CD14-positive monocyte (primary cell): ENCODE measurements at regions not wholly inside any gene's neighbourhood (a gene's known extent, or its start where the extent isn't known, plus 50 kb on each side); places are given as distances from the start of the nearest gene placed in this dataset.

Experiments
- DNase-seq, 3 donors: peaks; one replicate each; pipeline ENCODE4 v3.0.0-alpha.2; 2011 to 2022
- H2AFZ ChIP-seq: 2 replicates; pipeline ENCODE4 v1.6.0; 2012; ENCODE audit warnings: mild to moderate bottlenecking, low read depth, low read length, inconsistent platforms; ENCODE audit not compliant: insufficient read depth, poor library complexity, severe bottlenecking
- H3K27ac ChIP-seq, 2 donors: 1 replicate in 1 of 2; 2 replicates in 1 of 2; pipeline ENCODE4 v1.5.1; 2012 to 2013; ENCODE audit warnings: low read length in 2 of 2, control low read depth in 1 of 2, inconsistent platforms in 1 of 2, low read depth in 1 of 2, mild to moderate bottlenecking in 1 of 2
- H3K27me3 ChIP-seq, 2 donors: one replicate each; pipeline versions ENCODE4 v1.6.0 to v1.6.1; 2011 to 2013; ENCODE audit warnings: low read length in 2 of 2; ENCODE audit not compliant: control insufficient read depth in 2 of 2, insufficient read depth in 2 of 2
- H3K36me3 ChIP-seq, 2 donors: replicated peaks in 1 of 2; 1 replicate in 1 of 2; 2 replicates in 1 of 2; pipeline versions ENCODE4 v1.5.1 to v1.6.1; 2012 to 2013; ENCODE audit warnings: low read length in 2 of 2, control low read depth in 1 of 2, inconsistent platforms in 1 of 2, mild to moderate bottlenecking in 1 of 2; ENCODE audit not compliant: insufficient read depth in 2 of 2, control insufficient read depth in 1 of 2
- H3K4me1 ChIP-seq, 2 donors: 1 replicate in 1 of 2; 2 replicates in 1 of 2; pipeline versions ENCODE4 v1.5.1 to v1.6.1; 2012 to 2013; ENCODE audit warnings: low read length in 2 of 2, control low read depth in 1 of 2, inconsistent platforms in 1 of 2, mild to moderate bottlenecking in 1 of 2, moderate library complexity in 1 of 2; ENCODE audit not compliant: insufficient read depth in 2 of 2, control insufficient read depth in 1 of 2
- H3K4me2 ChIP-seq: replicated peaks from 2 replicates; pipeline ENCODE3; 2012; ENCODE audit warnings: low read length, moderate library complexity, mild to moderate bottlenecking; ENCODE audit not compliant: poor library complexity, severe bottlenecking; ENCODE audit errors: extremely low read depth
- H3K4me3 ChIP-seq, 3 experiments: fragments of 200-600 bp in 1 of 3; sonication (generic) in 1 of 3; replicated peaks in 1 of 3; 1 replicate in 2 of 3; 2 replicates in 1 of 3; pipeline ENCODE4 v1.5.1; 2011 to 2013; ENCODE audit warnings: low read length in 3 of 3, mild to moderate bottlenecking in 3 of 3, control low read depth in 2 of 3, low read depth in 2 of 3, inconsistent platforms in 1 of 3, moderate library complexity in 1 of 3
- H3K79me2 ChIP-seq: 2 replicates; pipeline ENCODE4 v1.6.0; 2012; ENCODE audit warnings: mild to moderate bottlenecking, control low read depth, inconsistent platforms, low read length, moderate library complexity; ENCODE audit not compliant: insufficient read depth
- H3K9ac ChIP-seq: 2 replicates; pipeline ENCODE4 v1.6.0; 2017; ENCODE audit warnings: low read length, mild to moderate bottlenecking; ENCODE audit not compliant: insufficient read depth, poor library complexity, severe bottlenecking
- H3K9me3 ChIP-seq, 2 donors: replicated peaks in 1 of 2; 1 replicate in 1 of 2; 2 replicates in 1 of 2; pipeline versions ENCODE4 v1.5.1 to v1.6.1; 2012 to 2013; ENCODE audit warnings: low read length in 2 of 2, control low read depth in 1 of 2; ENCODE audit not compliant: control insufficient read depth in 1 of 2, insufficient read depth in 1 of 2
- H4K20me1 ChIP-seq: 2 replicates; pipeline ENCODE4 v1.6.0; 2012; ENCODE audit warnings: mild to moderate bottlenecking, low read length, control low read depth, moderate library complexity; ENCODE audit not compliant: insufficient read depth
- H3K27ac Mint-ChIP-seq, 7 donors: one replicate each; pipeline ENCODE4 v1.8.0; 2020; ENCODE audit warnings: mild to moderate bottlenecking in 7 of 7, mixed read lengths in 7 of 7, moderate library complexity in 6 of 7, inconsistent platforms in 2 of 7
- H3K27me3 Mint-ChIP-seq, 3 donors: one replicate each; pipeline ENCODE4 v1.8.0; 2021 to 2022; ENCODE audit warnings: low read depth in 3 of 3, mild to moderate bottlenecking in 3 of 3, mixed read lengths in 3 of 3, moderate library complexity in 3 of 3, inconsistent platforms in 1 of 3
- H3K36me3 Mint-ChIP-seq, 2 donors: one replicate each; pipeline ENCODE4 v1.8.0; 2020; ENCODE audit warnings: mixed read lengths in 2 of 2, inconsistent platforms in 1 of 2, mild to moderate bottlenecking in 1 of 2
- H3K4me1 Mint-ChIP-seq: one replicate; pipeline ENCODE4 v1.8.0; 2020; ENCODE audit warnings: mild to moderate bottlenecking, mixed read lengths
- H3K4me3 Mint-ChIP-seq, 2 donors: one replicate each; pipeline ENCODE4 v1.8.0; 2020; ENCODE audit warnings: mild to moderate bottlenecking in 2 of 2, mixed read lengths in 2 of 2, moderate library complexity in 1 of 2
- H3K9me3 Mint-ChIP-seq, 7 donors: one replicate each; pipeline ENCODE4 v1.8.0; 2020 to 2022; ENCODE audit warnings: mixed read lengths in 7 of 7, mild to moderate bottlenecking in 6 of 7, moderate library complexity in 6 of 7, inconsistent platforms in 2 of 7
- CTCF ChIP-seq: fragments of 200-600 bp; IDR thresholded peaks from one replicate; pipeline ENCODE4 v1.8.0; 2022; ENCODE audit warnings: antibody characterized with exemption, mild to moderate bottlenecking
- WGBS: methylation state at CpG from one replicate; pipeline ENCODE4 v1.1.5; 2013; ENCODE audit warnings: missing lambda C conversion rate; ENCODE audit not compliant: insufficient coverage; 5-methylcytosine and 5-hydroxymethylcytosine counted together
- intact Hi-C, 2 donors: fragments of 100-400 bp; cut with micrococcal nuclease; formaldehyde crosslinking; loops; one replicate each; pipeline versions ENCODE4 v1.15.0 to v1.15.1; 2023

GRCh38 chr6:56381801-56382251 is 134.4 kb upstream of the COL21A1 start:
- H3K27ac ChIP-seq: no peak overlapping the region
- H3K27me3 Mint-ChIP-seq: peaks cover 1 to 2% (median 1%) of the 10 kb centered on the region in 3 donors
- H3K9ac ChIP-seq: no peak overlapping the region
- H3K4me3 Mint-ChIP-seq: no peak overlapping the region
- no peak overlapping the region for H3K27ac Mint-ChIP-seq
- H3K36me3 Mint-ChIP-seq: no peaks in the 10 kb centered on the region
- peaks cover 0 to 4% (median 0%) of the 10 kb centered on the region in 7 donors for H3K9me3 Mint-ChIP-seq
- H3K36me3 ChIP-seq: no peaks in the 10 kb centered on the region
- H3K79me2 ChIP-seq: no peaks in the 10 kb centered on the region
- no peak overlapping the region for H3K4me2 ChIP-seq
- DNase-seq: no peak
- no peaks in the 10 kb centered on the region for H4K20me1 ChIP-seq
- no peaks in the 10 kb centered on the region for H3K27me3 ChIP-seq
- intact Hi-C loops: no loop called here
- no peaks in the 10 kb centered on the region for H3K4me1 ChIP-seq
- H3K9me3 ChIP-seq: no peaks in the 10 kb centered on the region
- no peak overlapping the region for H2AFZ ChIP-seq
- H3K4me3 ChIP-seq: no peak overlapping the region
- peaks cover 12% of the 10 kb centered on the region for H3K4me1 Mint-ChIP-seq
- WGBS: 67% methylated on average over 1 of the region's 4 CpGs
- TF ChIP-seq CTCF: no peak

- DNase-seq: no peak
- H3K9ac ChIP-seq: no peak overlapping the region
- H3K27me3 Mint-ChIP-seq: peaks cover 3 to 10% (median 7%) of the 10 kb centered on the region in 3 donors
- no peaks in the 10 kb centered on the region for H3K79me2 ChIP-seq
- intact Hi-C loops: no loop called here
- H3K9me3 Mint-ChIP-seq: peaks cover 0 to 4% (median 0%) of the 10 kb centered on the region in 7 donors
- no peaks in the 10 kb centered on the region for H3K9me3 ChIP-seq
- no peak overlapping the region for H3K27ac ChIP-seq
- H3K27ac Mint-ChIP-seq: no peak overlapping the region
- no peaks in the 10 kb centered on the region for H3K4me1 ChIP-seq
- no peak overlapping the region for H3K4me2 ChIP-seq
- no peak overlapping the region for H3K4me3 Mint-ChIP-seq
- H3K4me3 ChIP-seq: no peak overlapping the region
- no peaks in the 10 kb centered on the region for H3K27me3 ChIP-seq
- H3K36me3 Mint-ChIP-seq: no peaks in the 10 kb centered on the region
- H4K20me1 ChIP-seq: no peaks in the 10 kb centered on the region
- no peaks in the 10 kb centered on the region for H3K36me3 ChIP-seq
- 100% methylated on average over 1 of the region's 1 CpG for WGBS
- peaks cover 9% of the 10 kb centered on the region for H3K4me1 Mint-ChIP-seq
- no peak overlapping the region for H2AFZ ChIP-seq
- TF ChIP-seq CTCF: no peak
Observed at GRCh38 chr6:56380476-56380875, 133.1 kb upstream of the COL21A1 start.
